Choroid plexus epithelial cell (primary cell): ENCODE measurements at regions not wholly inside any gene's neighbourhood (a gene's known extent, or its start where the extent isn't known, plus 50 kb on each side); places are given as distances from the start of the nearest gene placed in this dataset.

Source experiments
- DNase-seq: peaks from one replicate; pipeline ENCODE4 v3.0.0-alpha.2; 2010; ENCODE audit warnings: low read depth
- H3K4me3 ChIP-seq: 2 replicates; pipeline ENCODE4 v1.5.1; 2011; ENCODE audit warnings: low read depth, mild to moderate bottlenecking, control low read depth, low read length, moderate library complexity
- TF ChIP-seq, protein P1 (sequence below): conservative IDR thresholded peaks from 2 replicates; pipeline ENCODE4 v1.5.1; 2011; ENCODE audit warnings: low read depth, mild to moderate bottlenecking, control low read depth, inconsistent platforms, low read length, moderate library complexity

DNA sequence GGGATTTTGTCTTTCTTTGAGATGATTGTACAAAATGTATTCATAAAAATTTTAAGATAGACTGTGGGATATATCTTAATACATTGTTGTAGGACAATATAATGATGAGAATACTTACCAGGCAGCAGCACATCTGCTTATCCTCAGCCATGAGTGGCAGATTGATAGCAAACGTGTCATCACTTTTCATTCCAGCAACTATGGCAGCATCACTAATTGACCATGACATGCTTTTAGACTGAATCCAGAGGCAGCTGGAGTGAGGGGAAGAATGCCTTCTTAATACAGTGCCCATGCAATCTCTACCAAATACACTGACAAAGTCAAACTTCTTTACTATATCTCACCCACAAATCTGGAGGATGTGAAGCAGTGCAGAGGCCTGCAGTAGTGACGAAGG is 755.2 kb upstream of the RAG2 start:
- DNase-seq, result no peak
- TF ChIP-seq, protein P1, sequence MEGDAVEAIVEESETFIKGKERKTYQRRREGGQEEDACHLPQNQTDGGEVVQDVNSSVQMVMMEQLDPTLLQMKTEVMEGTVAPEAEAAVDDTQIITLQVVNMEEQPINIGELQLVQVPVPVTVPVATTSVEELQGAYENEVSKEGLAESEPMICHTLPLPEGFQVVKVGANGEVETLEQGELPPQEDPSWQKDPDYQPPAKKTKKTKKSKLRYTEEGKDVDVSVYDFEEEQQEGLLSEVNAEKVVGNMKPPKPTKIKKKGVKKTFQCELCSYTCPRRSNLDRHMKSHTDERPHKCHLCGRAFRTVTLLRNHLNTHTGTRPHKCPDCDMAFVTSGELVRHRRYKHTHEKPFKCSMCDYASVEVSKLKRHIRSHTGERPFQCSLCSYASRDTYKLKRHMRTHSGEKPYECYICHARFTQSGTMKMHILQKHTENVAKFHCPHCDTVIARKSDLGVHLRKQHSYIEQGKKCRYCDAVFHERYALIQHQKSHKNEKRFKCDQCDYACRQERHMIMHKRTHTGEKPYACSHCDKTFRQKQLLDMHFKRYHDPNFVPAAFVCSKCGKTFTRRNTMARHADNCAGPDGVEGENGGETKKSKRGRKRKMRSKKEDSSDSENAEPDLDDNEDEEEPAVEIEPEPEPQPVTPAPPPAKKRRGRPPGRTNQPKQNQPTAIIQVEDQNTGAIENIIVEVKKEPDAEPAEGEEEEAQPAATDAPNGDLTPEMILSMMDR, result no peak
- no peak overlapping the region for H3K4me3 ChIP-seq

DNA sequence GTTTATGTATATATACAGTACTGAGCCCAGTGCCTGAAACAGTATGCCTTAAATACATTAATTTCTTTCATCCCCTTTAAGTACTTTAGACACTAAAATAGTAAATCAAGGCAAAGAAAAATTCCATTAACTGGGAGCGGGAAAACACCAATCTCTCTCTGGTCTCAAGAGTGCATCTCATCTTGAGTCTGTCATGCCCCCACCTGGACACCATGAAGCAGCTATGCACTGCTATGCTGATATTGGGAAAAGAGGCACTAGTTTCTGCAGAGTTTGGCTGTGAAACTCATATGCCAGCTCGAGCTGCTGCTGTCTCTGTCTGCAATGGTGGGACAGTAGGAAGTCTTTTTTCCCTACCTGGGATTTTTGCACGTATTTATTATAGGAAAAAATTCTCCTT is 754.4 kb upstream of the RAG2 start:
- DNase-seq, result no peak
- TF ChIP-seq, protein P1, result no peak
- H3K4me3 ChIP-seq, result no peak overlapping the region

DNA sequence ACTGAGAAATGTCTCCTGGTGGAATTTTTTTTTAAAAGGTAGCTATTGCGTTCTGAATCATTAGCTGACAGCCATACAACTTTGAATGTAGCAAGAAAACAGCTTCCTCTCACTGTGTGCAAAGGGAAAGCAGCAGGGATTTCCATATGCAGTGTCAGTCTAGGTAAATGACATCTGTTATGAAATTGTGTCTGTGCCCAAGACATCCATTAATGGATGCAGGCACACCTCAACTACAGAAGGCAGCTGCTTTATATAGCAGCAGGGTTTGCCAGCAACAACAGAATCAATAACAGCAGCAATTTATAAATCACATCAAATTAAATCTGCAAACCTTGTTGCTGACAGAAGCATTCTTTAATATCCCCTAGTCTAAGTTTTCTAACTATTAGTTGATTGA is 745.3 kb upstream of the RAG2 start:
- no peak for DNase-seq
- TF ChIP-seq, protein P1, result no peak
- no peak overlapping the region for H3K4me3 ChIP-seq

DNA sequence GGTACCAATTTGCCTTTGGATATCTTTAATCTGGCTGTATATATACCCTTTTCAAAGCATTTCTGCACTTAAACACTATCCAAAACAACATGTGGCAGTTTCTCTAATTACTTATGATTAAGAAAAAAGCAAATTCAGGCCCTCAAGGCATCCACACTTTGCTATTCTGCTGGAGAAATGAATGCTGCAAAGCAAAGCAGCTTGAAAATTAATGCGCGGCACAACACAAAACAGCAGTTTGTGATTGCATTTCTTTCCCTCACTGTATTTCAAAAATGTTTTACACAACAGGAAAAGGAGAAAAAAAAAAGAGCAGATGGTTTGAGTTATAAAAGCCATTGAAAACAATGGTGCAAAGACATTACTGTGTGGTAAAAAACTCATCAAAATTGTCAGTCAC is 738.4 kb upstream of the RAG2 start:
- no peak overlapping the region for H3K4me3 ChIP-seq
- DNase-seq, result no peak
- TF ChIP-seq, protein P1, result no peak

DNA sequence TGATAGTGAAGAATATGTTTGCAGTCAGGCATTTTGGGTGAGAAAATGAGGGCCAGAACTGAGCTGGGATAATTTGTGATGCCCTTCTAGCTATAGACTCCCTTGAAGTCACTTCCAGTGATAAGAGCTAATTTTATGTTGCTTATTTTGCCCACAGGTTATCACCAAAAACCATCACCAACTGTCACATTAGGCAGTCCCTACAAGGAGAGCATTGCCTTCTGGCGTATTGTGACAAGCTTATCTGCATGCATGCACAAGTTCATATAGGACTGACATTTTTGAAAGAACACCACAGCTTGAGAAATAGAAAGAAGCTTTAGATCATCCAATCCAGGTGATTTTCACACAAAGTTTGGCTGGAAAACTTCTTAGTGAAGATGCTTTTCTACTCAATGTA is 735.3 kb upstream of the RAG2 start:
- H3K4me3 ChIP-seq, result no peak overlapping the region
- TF ChIP-seq, protein P1, result no peak
- no peak for DNase-seq

DNA sequence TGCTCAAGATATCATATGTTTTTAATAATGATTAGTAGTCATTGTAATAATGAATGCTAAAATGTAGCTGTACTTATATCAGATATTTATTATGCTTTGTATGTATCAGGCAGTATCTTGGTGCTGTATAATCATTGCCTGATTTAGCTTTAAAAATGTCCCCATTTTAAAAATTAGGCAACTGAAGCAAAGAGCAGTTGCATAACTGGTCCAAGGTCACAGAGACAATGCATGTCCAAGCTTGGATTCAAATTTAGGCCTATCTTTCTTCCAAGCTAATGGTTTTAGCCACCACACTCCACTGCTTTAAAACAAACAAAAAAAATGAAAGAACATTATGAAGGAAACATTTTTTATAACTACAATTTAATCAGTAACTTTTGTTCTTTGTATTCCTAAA is 725.8 kb upstream of the RAG2 start:
- TF ChIP-seq, protein P1, result no peak
- no peak overlapping the region for H3K4me3 ChIP-seq
- DNase-seq, result no peak

DNA sequence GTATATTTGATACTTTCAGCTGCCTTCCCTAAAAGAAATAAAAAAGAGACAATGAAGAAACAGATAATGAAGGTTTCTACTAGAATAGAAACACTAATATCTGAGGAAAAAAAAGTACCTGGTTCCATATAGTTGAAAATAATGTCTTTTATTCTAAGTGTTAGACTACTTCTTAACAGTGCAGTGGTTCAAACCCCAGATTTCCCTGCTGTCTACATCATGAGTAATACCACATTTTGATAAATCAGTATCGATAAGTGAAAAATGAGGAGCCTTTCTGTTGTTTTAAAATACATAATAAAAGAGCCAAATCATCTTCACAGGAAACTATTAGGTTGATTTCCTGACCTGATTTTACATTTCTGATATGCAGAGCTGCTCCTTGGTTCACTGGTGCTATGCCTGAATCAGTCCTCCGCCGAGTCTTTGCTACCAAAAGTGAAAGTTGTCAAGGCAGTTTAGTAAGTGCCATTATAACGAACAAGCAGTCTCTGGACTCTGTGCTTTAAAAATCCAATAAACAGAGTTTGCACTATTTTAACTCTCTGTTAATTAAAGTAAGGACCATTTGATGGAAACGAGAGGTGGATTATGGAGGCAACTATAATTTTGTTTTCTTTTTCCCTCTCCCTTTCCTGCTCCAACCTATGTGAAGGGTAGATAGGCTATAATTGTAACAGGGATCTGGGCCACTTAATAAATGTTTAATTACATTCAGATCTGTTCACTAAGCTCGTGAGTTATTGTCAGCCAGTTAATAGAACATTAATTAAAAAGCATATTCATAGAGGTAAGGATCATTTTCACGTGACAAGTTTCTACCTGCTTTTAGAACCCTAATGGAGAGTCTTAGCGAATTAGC is 724.5 kb upstream of the RAG2 start:
- no peak overlapping the region for H3K4me3 ChIP-seq
- TF ChIP-seq, protein P1, result no peak
- no peak for DNase-seq
